ENCODE measurements at regions not wholly inside any gene's neighbourhood (a gene's known extent, or its start where the extent isn't known, plus 50 kb on each side); places are given as distances from the start of the nearest gene placed in this dataset.
A peak's percentile ranks its signal among the peaks of the same experiment; 100 is the strongest.

- no peaks in the 10 kb centered on the region for H3K36me3 ChIP-seq (ENCODE audit: control insufficient read depth, insufficient read depth, low read length)
- H3K4me1 ChIP-seq (ENCODE audit: control insufficient read depth, insufficient read depth, low read length) = no peaks in the 10 kb centered on the region
- Mint-ChIP-seq H3K27me3 (ENCODE audit: low read depth in 2 of 2) (peaks cover 0 to 4% of the 10 kb centered on the region in 2 donors), H3K4me1 (peaks cover 5 to 11% of the 10 kb centered on the region in 2 donors), H3K4me3 (no peak overlapping the region), H3K27ac (peak overlapping the region; percentile 47 to 72), H3K36me3 (no peaks in the 10 kb centered on the region), H3K9me3 (peaks cover 3 to 8% of the 10 kb centered on the region in 2 donors)
- H3K27ac ChIP-seq (ENCODE audit: low read length) = no peak overlapping the region
- no peak for TF ChIP-seq CTCF (IDR thresholded peaks at IDR 0.05)
- no peak overlapping the region for H3K4me3 ChIP-seq (ENCODE audit: low read length)
- ATAC-seq (peak in 2 of 3 donors; percentile 28 to 36), DNase-seq (no peak)
- intact Hi-C loops (cut with micrococcal nuclease) = no loop called here
- 78% methylated on average over 3 of the region's 3 CpGs for WGBS (ENCODE audit: insufficient coverage)
- H3K9me3 ChIP-seq (ENCODE audit: control insufficient read depth, insufficient read depth, low read length) = no peaks in the 10 kb centered on the region
- no peaks in the 10 kb centered on the region for H3K27me3 ChIP-seq (ENCODE audit: control insufficient read depth, insufficient read depth, low read length)
Observed at GRCh38 chr5:153358315-153358976, 132.0 kb upstream of the GRIA1 start.

GRCh38 chr5:153360860-153361259 lies 129.6 kb upstream of the GRIA1 start:
- no peaks in the 10 kb centered on the region for H3K36me3 Mint-ChIP-seq
- H3K9me3 ChIP-seq (ENCODE audit: control insufficient read depth, insufficient read depth, low read length) = no peaks in the 10 kb centered on the region
- no peaks in the 10 kb centered on the region for H3K27me3 Mint-ChIP-seq (ENCODE audit: low read depth in 2 of 2)
- no peak for TF ChIP-seq CTCF (IDR thresholded peaks at IDR 0.05)
- intact Hi-C loops (cut with micrococcal nuclease) = no loop called here
- no peak for DNase-seq
- no peaks in the 10 kb centered on the region for H3K4me1 ChIP-seq (ENCODE audit: control insufficient read depth, insufficient read depth, low read length)
- H3K27ac Mint-ChIP-seq = no peak overlapping the region
- no peak for ATAC-seq
- H3K36me3 ChIP-seq (ENCODE audit: control insufficient read depth, insufficient read depth, low read length) = no peaks in the 10 kb centered on the region
- no peak overlapping the region for H3K4me3 ChIP-seq (ENCODE audit: low read length)
- H3K27ac ChIP-seq (ENCODE audit: low read length) = no peak overlapping the region
- no peak overlapping the region for H3K4me3 Mint-ChIP-seq
- peaks cover 6 to 14% of the 10 kb centered on the region in 2 donors for H3K9me3 Mint-ChIP-seq
- peaks cover 5 to 11% of the 10 kb centered on the region in 2 donors for H3K4me1 Mint-ChIP-seq
- no peaks in the 10 kb centered on the region for H3K27me3 ChIP-seq (ENCODE audit: control insufficient read depth, insufficient read depth, low read length)
- WGBS (ENCODE audit: insufficient coverage) = 43% methylated on average over 1 of the region's 1 CpG

GRCh38 chr5:153361735-153362409 lies 128.6 kb upstream of the GRIA1 start:
- no peak for TF ChIP-seq CTCF (IDR thresholded peaks at IDR 0.05)
- no peak overlapping the region for H3K4me3 ChIP-seq (ENCODE audit: low read length)
- H3K4me1 ChIP-seq (ENCODE audit: control insufficient read depth, insufficient read depth, low read length) = no peaks in the 10 kb centered on the region
- Mint-ChIP-seq H3K27ac (no peak overlapping the region), H3K4me1 (peaks cover 5 to 11% of the 10 kb centered on the region in 2 donors), H3K4me3 (no peak overlapping the region), H3K27me3 (ENCODE audit: low read depth in 2 of 2) (no peaks in the 10 kb centered on the region), H3K9me3 (peaks cover 4 to 13% of the 10 kb centered on the region in 2 donors), H3K36me3 (no peaks in the 10 kb centered on the region)
- H3K36me3 ChIP-seq (ENCODE audit: control insufficient read depth, insufficient read depth, low read length) = no peaks in the 10 kb centered on the region
- DNase-seq = no peak
- H3K27ac ChIP-seq (ENCODE audit: low read length) = no peak overlapping the region
- H3K9me3 ChIP-seq (ENCODE audit: control insufficient read depth, insufficient read depth, low read length) = no peaks in the 10 kb centered on the region
- intact Hi-C loops (cut with micrococcal nuclease) = no loop called here
- WGBS (ENCODE audit: insufficient coverage) = 78% methylated on average over 3 of the region's 3 CpGs
- no peaks in the 10 kb centered on the region for H3K27me3 ChIP-seq (ENCODE audit: control insufficient read depth, insufficient read depth, low read length)
- no peak for ATAC-seq

Measured in natural killer cell (primary cell).